ENCODE measurements at regions not wholly inside any gene's neighbourhood (a gene's known extent, or its start where the extent isn't known, plus 50 kb on each side); places are given as distances from the start of the nearest gene placed in this dataset.

GRCh38 chr10:10130686-10131085 lies 887.0 kb upstream of the CELF2 start:
- no peak overlapping the region for H3K4me3 ChIP-seq
- intact Hi-C loops (cut with micrococcal nuclease; ENCODE audit: unreplicated experiment), result no loop called here
- ATAC-seq (no peak), DNase-seq (ENCODE audit: low read depth, low spot score) (no peak), FAIRE-seq (no peak)
- no peak overlapping the region for H2AFZ ChIP-seq (ENCODE audit: control insufficient read depth, low read depth, low read length)
- H3K27ac ChIP-seq (ENCODE audit: control insufficient read depth, insufficient read depth), result no peak overlapping the region
- ChIA-PET SMC1A (ENCODE audit: uncharacterized antibody, unreplicated experiment) (interaction anchor here (0.6 kb wide), 1 partner anchor 508 kb away, joined by 3 read pairs; no protein-coding TSS in a partner anchor), CTCF (no interaction called here), RAD21 (ENCODE audit: unreplicated experiment) (no interaction called here), POLR2A (no interaction called here)
- H3K9ac ChIP-seq (ENCODE audit: control insufficient read depth, insufficient read depth, low read length), result no peak overlapping the region
- no peaks in the 10 kb centered on the region for H4K20me1 ChIP-seq (ENCODE audit: control insufficient read depth, insufficient read depth)
- 2% methylated on average over 2 of the region's 2 CpGs for WGBS (ENCODE audit: insufficient coverage, insufficient replicate concordance, low lambda C conversion rate, missing lambda C conversion rate)
- in situ Hi-C loops (cut with MboI), result no loop called here
- H3K4me1 ChIP-seq (ENCODE audit: control insufficient read depth, insufficient read depth, low read length), result no peaks in the 10 kb centered on the region
- H3K79me2 ChIP-seq (ENCODE audit: control insufficient read depth, insufficient read depth, low read length), result no peaks in the 10 kb centered on the region
- BruUV-seq (replicated peaks), result no TSS peak
- TF ChIP-seq JUNB (IDR thresholded peaks at IDR 0.05), result no peak
- TF ChIP-seq ESRRA (IDR thresholded peaks at IDR 0.05; ENCODE audit: low read length), result no peak
- no peak for TF ChIP-seq CUX1 (IDR thresholded peaks at IDR 0.05; ENCODE audit: insufficient replicate concordance, low read depth, low read length)
- TF ChIP-seq RB1 (IDR thresholded peaks at IDR 0.05; ENCODE audit: borderline replicate concordance), result no peak
- TF ChIP-seq NRF1 (conservative IDR thresholded peaks at IDR 0.05; ENCODE audit: low read depth, low read length), result no peak
- no peak for TF ChIP-seq BRCA1 (IDR thresholded peaks at IDR 0.05; ENCODE audit: low read depth, low read length)
- no peak for TF ChIP-seq EED (IDR thresholded peaks at IDR 0.05; ENCODE audit: low read depth)
- TF ChIP-seq MYB (IDR thresholded peaks at IDR 0.05; ENCODE audit: borderline replicate concordance, low read depth, low read length), result no peak
- no peak for TF ChIP-seq ZNF384 (IDR thresholded peaks at IDR 0.05; ENCODE audit: borderline replicate concordance, low read depth, low read length)
- TF ChIP-seq MEF2A (IDR thresholded peaks at IDR 0.05; ENCODE audit: insufficient read depth, low read depth, low read length), result no peak
- TF ChIP-seq HDAC6 (IDR thresholded peaks at IDR 0.05; ENCODE audit: unreplicated experiment), result no peak
- no peak for TF ChIP-seq ASH2L (IDR thresholded peaks at IDR 0.05; ENCODE audit: borderline replicate concordance, low read depth)
- TF ChIP-seq ZNF274 (IDR thresholded peaks at IDR 0.05; ENCODE audit: insufficient read depth, insufficient read length), result no peak
- TF ChIP-seq IRF3 (IDR thresholded peaks at IDR 0.05), result no peak
- TF ChIP-seq TCF7 (IDR thresholded peaks at IDR 0.05; ENCODE audit: borderline replicate concordance), result no peak
- no peak for TF ChIP-seq BHLHE40 (IDR thresholded peaks at IDR 0.05; ENCODE audit: borderline replicate concordance in 1 of 2, low read depth in 2 of 2, low read length in 1 of 2)
- no peak for TF ChIP-seq YY1 (IDR thresholded peaks at IDR 0.05; ENCODE audit: low read depth, low read length)
- H3K27me3 ChIP-seq (replicated peaks in 1 of 2; ENCODE audit: control insufficient read depth in 2 of 2, insufficient read depth in 2 of 2, low read length in 1 of 2), result no peaks in the 10 kb centered on the region
- H3K4me2 ChIP-seq (ENCODE audit: control insufficient read depth, insufficient read depth), result no peak overlapping the region
- H3K36me3 ChIP-seq (ENCODE audit: control insufficient read depth in 2 of 2, insufficient read depth in 2 of 2, low read length in 1 of 2), result no peaks in the 10 kb centered on the region
- no peaks in the 10 kb centered on the region for H3K9me3 ChIP-seq (replicated peaks; ENCODE audit: control insufficient read depth, insufficient read depth, low read length)
